Stimulated activated CD4-positive, alpha-beta T cell treated with anti-CD3 and anti-CD28 coated beads, Interleukin-15, amount 100 ng/mL, for 24 hours (primary cell): ENCODE measurements at regions not wholly inside any gene's neighbourhood (a gene's known extent, or its start where the extent isn't known, plus 50 kb on each side); places are given as distances from the start of the nearest gene placed in this dataset.
"Not testable (repeated sequence)": the region's sequence is repeated elsewhere in the genome, so short reads cannot be mapped to it uniquely, and the experiment has no call there.

Source experiments
- DNase-seq: peaks from one replicate; pipeline ENCODE4 v3.0.0-alpha.2; 2020

- no peak for DNase-seq
These were observed 663.2 kb downstream of the UQCRFS1 start for GRCh38 chr19:28549680-28550277.

- DNase-seq = no peak
These were observed 666.7 kb downstream of the UQCRFS1 start for GRCh38 chr19:28546148-28546685.

GRCh38 chr19:28545397-28545796 lies 667.6 kb downstream of the UQCRFS1 start:
- not testable (repeated sequence) for DNase-seq

GRCh38 chr19:28544451-28545261 lies 668.3 kb downstream of the UQCRFS1 start:
- DNase-seq = no peak

- no peak for DNase-seq
These were observed 669.6 kb downstream of the UQCRFS1 start for GRCh38 chr19:28543244-28543776.

GRCh38 chr19:28542394-28543243 lies 670.3 kb downstream of the UQCRFS1 start:
- no peak for DNase-seq

GRCh38 chr19:28541602-28542393 lies 671.2 kb downstream of the UQCRFS1 start:
- DNase-seq = no peak

- no peak for DNase-seq
These were observed 671.9 kb downstream of the UQCRFS1 start for GRCh38 chr19:28541029-28541428.

GRCh38 chr19:28540385-28540784 lies 672.6 kb downstream of the UQCRFS1 start:
- not testable (repeated sequence) for DNase-seq

- DNase-seq = no peak
These were observed 673.2 kb downstream of the UQCRFS1 start for GRCh38 chr19:28539759-28540158.

GRCh38 chr19:28538579-28538978 lies 674.4 kb downstream of the UQCRFS1 start:
- DNase-seq = not testable (repeated sequence)

- DNase-seq = no peak
These were observed 675.1 kb downstream of the UQCRFS1 start for GRCh38 chr19:28537896-28538295.

- no peak for DNase-seq
These were observed 675.9 kb downstream of the UQCRFS1 start for GRCh38 chr19:28537079-28537478.

GRCh38 chr19:28535352-28535775 lies 677.6 kb downstream of the UQCRFS1 start:
- DNase-seq = no peak

GRCh38 chr19:28534766-28535351 lies 678.1 kb downstream of the UQCRFS1 start:
- DNase-seq = no peak

- DNase-seq = no peak
These were observed 680.1 kb downstream of the UQCRFS1 start for GRCh38 chr19:28532765-28533341.

GRCh38 chr19:28531979-28532378 lies 681.0 kb downstream of the UQCRFS1 start:
- DNase-seq = no peak

GRCh38 chr19:28530406-28531035 lies 682.4 kb downstream of the UQCRFS1 start:
- no peak for DNase-seq

- DNase-seq = no peak
These were observed 686.9 kb downstream of the UQCRFS1 start for GRCh38 chr19:28526038-28526437.

GRCh38 chr19:28523619-28524018 lies 689.3 kb downstream of the UQCRFS1 start:
- DNase-seq = no peak

GRCh38 chr19:28522545-28522922 lies 690.4 kb downstream of the UQCRFS1 start:
- DNase-seq = no peak
